Epidermal melanocyte (primary cell): ENCODE measurements at regions not wholly inside any gene's neighbourhood (a gene's known extent, or its start where the extent isn't known, plus 50 kb on each side); places are given as distances from the start of the nearest gene placed in this dataset.
"Not testable (repeated sequence)": the region's sequence is repeated elsewhere in the genome, so short reads cannot be mapped to it uniquely, and the experiment has no call there.

Source experiments
- DNase-seq: peaks from one replicate; pipeline ENCODE4 v3.0.0; 2011; ENCODE audit warnings: low spot score; ENCODE audit not compliant: insufficient read length

- no peak for DNase-seq
These were observed 2695.0 kb upstream of the DEFB115 start for GRCh38 chr20:28562510-28562898.

GRCh38 chr20:28562899-28563521 is 2694.5 kb upstream of the DEFB115 start:
- DNase-seq = not testable (repeated sequence)

- DNase-seq = peak; percentile 4
These were observed 2693.4 kb upstream of the DEFB115 start for GRCh38 chr20:28564024-28564423.

- not testable (repeated sequence) for DNase-seq
These were observed 2692.6 kb upstream of the DEFB115 start for GRCh38 chr20:28564688-28565463.

- not testable (repeated sequence) for DNase-seq
These were observed 2681.5 kb upstream of the DEFB115 start for GRCh38 chr20:28575991-28576390.

- not testable (repeated sequence) for DNase-seq
These were observed 2665.8 kb upstream of the DEFB115 start for GRCh38 chr20:28591680-28592079.

GRCh38 chr20:28593383-28593782 is 2664.1 kb upstream of the DEFB115 start:
- DNase-seq = not testable (repeated sequence)

- not testable (repeated sequence) for DNase-seq
These were observed 2663.0 kb upstream of the DEFB115 start for GRCh38 chr20:28594476-28594875.

GRCh38 chr20:28602006-28602402 is 2655.5 kb upstream of the DEFB115 start:
- DNase-seq = not testable (repeated sequence)

- DNase-seq = peak; percentile 26
These were observed 2654.9 kb upstream of the DEFB115 start for GRCh38 chr20:28602403-28603217.

- not testable (repeated sequence) for DNase-seq
These were observed 2654.3 kb upstream of the DEFB115 start for GRCh38 chr20:28603218-28603577.

- DNase-seq = no peak
These were observed 2641.1 kb upstream of the DEFB115 start for GRCh38 chr20:28616354-28616753.

GRCh38 chr20:28619956-28620651 is 2637.4 kb upstream of the DEFB115 start:
- DNase-seq = not testable (repeated sequence)

- DNase-seq = not testable (repeated sequence)
These were observed 2632.4 kb upstream of the DEFB115 start for GRCh38 chr20:28625112-28625511.

GRCh38 chr20:28640831-28641230 is 2616.6 kb upstream of the DEFB115 start:
- DNase-seq = not testable (repeated sequence)
